Esophagus squamous epithelium (tissue), 4 donors: ENCODE measurements at regions not wholly inside any gene's neighbourhood (a gene's known extent, or its start where the extent isn't known, plus 50 kb on each side); places are given as distances from the start of the nearest gene placed in this dataset.

ENCODE experiments used
- CTCF ChIP-seq, 6 experiments: fragments of 450-650 bp in 4 of 6; fragments of 200-600 bp in 2 of 6; sonication (generic) in 2 of 6; IDR thresholded peaks; one replicate each; pipeline ENCODE4 v1.5.1; 2016 to 2019; ENCODE audit warnings: antibody characterized with exemption in 6 of 6, mild to moderate bottlenecking in 4 of 6, moderate library complexity in 4 of 6
- POLR2A ChIP-seq, 4 donors: fragments of 450-650 bp; IDR thresholded peaks; one replicate each; pipeline ENCODE4 v1.6.1; 2017; ENCODE audit warnings: antibody characterized with exemption in 4 of 4, mild to moderate bottlenecking in 4 of 4, moderate library complexity in 3 of 4

- TF ChIP-seq CTCF (IDR thresholded peaks at IDR 0.05): no peak
- no peak for TF ChIP-seq POLR2A (IDR thresholded peaks at IDR 0.05)
Measured at GRCh38 chr2:58734365-58734764, 493.2 kb upstream of the FANCL start.
